HFF-Myc (cell line): ENCODE measurements at regions not wholly inside any gene's neighbourhood (a gene's known extent, or its start where the extent isn't known, plus 50 kb on each side); places are given as distances from the start of the nearest gene placed in this dataset.

ENCODE experiments used
- DNase-seq: peaks from one replicate; pipeline ENCODE4 v3.0.0-alpha.2; 2011; ENCODE audit warnings: low read depth; ENCODE audit errors: extremely low read depth
- H3K4me3 ChIP-seq: replicated peaks from 2 replicates; pipeline ENCODE4 v1.5.1; 2011; ENCODE audit warnings: low read depth, mild to moderate bottlenecking, control low read depth, low read length
- TF ChIP-seq, protein P1 (sequence below): IDR thresholded peaks from 2 replicates; pipeline ENCODE4 v1.5.1; 2012; ENCODE audit warnings: mild to moderate bottlenecking, low read depth, low read length, control low read depth; ENCODE audit errors: missing control alignments

- no peak for DNase-seq
- H3K4me3 ChIP-seq = no peak overlapping the region
- TF ChIP-seq, protein P1, sequence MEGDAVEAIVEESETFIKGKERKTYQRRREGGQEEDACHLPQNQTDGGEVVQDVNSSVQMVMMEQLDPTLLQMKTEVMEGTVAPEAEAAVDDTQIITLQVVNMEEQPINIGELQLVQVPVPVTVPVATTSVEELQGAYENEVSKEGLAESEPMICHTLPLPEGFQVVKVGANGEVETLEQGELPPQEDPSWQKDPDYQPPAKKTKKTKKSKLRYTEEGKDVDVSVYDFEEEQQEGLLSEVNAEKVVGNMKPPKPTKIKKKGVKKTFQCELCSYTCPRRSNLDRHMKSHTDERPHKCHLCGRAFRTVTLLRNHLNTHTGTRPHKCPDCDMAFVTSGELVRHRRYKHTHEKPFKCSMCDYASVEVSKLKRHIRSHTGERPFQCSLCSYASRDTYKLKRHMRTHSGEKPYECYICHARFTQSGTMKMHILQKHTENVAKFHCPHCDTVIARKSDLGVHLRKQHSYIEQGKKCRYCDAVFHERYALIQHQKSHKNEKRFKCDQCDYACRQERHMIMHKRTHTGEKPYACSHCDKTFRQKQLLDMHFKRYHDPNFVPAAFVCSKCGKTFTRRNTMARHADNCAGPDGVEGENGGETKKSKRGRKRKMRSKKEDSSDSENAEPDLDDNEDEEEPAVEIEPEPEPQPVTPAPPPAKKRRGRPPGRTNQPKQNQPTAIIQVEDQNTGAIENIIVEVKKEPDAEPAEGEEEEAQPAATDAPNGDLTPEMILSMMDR = no peak
Measured at GRCh38 chr4:28226962-28227361, 1366.3 kb downstream of the STIM2 start.

DNA sequence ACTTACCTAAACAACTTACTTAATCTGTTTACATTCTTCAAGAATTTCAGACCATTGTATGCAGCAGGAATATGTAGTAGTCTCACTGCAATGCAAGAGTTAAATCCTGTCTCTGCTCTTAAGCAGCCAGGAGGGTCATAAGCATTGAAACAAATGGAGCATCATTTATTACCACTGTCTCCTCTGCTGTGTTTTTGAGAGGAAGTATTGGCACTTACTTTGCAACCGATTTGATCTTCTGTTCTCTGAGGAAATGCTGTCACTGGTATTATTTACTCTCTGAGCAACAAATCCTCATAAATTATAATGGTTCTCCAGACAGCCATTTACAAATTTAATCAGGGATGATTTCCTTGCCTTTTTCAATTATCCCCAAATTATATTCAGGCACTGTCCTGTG, 1367.1 kb downstream of the STIM2 start:
- TF ChIP-seq, protein P1 = no peak

GRCh38 chr4:28228561-28229491, 1368.2 kb downstream of the STIM2 start:
- DNase-seq = peak; percentile 15
- H3K4me3 ChIP-seq = no peak overlapping the region
- TF ChIP-seq, protein P1 = no peak

More for the DNA sequence above, 1367.1 kb downstream of the STIM2 start:
- H3K4me3 ChIP-seq = no peak overlapping the region
- DNase-seq = no peak

DNA sequence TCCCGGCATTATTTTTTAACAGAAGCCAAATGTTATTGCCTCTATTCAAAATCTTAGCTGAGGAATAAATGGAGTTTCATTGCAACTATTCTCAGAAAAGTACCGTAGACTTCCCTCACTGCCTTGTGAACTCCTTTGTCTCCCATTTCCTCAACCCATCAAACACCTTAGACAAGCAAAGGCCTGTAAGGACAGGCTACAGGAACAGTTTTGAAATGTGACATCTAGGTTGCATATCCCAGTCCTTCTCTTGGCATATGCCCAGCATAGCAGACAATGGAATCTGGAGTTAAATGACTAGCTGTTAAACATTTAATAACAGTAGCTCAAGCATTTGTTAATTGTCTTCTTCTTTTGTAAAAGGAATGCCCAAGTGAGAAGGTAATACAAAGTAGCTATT, 1371.7 kb downstream of the STIM2 start:
- H3K4me3 ChIP-seq = no peak overlapping the region
- DNase-seq = no peak
- TF ChIP-seq, protein P1 = no peak

DNA sequence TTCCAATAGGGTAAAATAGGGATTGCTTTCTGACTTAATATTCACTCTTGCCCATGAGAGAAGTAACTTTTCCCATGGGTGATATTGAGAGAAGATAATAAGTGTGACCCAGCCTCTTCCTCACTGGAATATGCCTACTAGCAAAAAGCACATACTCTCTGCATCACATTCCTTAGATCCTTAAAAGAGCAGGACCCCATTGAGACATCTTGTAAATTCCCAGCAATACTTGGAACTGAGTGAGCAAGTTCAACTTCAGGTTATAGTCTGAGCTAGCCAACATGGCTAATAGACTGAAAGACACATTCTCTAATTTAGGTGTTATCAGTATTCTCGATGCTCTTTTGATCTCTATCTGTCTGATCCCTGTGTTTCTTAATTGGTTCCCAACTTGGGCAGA, 1372.3 kb downstream of the STIM2 start:
- DNase-seq = no peak
- no peak overlapping the region for H3K4me3 ChIP-seq
- TF ChIP-seq, protein P1 = no peak

- TF ChIP-seq, protein P1 = no peak
- DNase-seq = no peak
- H3K4me3 ChIP-seq = no peak overlapping the region
Measured at GRCh38 chr4:28233724-28234123, 1373.1 kb downstream of the STIM2 start.

DNA sequence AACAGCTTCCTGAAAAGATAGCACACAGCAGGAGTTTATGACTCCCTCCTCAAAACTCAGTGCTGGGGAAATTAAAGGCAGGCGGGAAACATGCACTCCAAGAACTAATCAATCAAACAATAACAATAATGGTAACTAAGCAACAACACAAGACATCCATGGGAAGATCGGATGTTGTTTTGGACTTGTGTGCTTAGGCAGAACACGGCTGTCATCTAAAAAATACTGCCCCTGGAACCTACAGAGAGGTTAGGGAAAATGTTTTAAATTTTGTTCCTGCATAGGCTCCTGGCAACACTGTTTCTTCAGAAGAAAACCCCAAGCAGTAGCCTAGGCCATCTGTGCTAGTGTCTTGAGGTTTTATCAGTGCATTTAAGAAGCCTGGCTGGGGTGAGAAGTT, 1378.2 kb downstream of the STIM2 start:
- H3K4me3 ChIP-seq = no peak overlapping the region
- DNase-seq = no peak
- TF ChIP-seq, protein P1 = no peak
